Caco-2 (cell line): ENCODE measurements at regions not wholly inside any gene's neighbourhood (a gene's known extent, or its start where the extent isn't known, plus 50 kb on each side); places are given as distances from the start of the nearest gene placed in this dataset.

Experiments
- BruUV-seq: library from RNA; stranded (reverse); fragments of 400-500 nt; replicated peaks from 2 replicates; lab custom pipeline; 2021; lab: Mats Ljungman, UMichigan
- CTCF ChIA-PET: fragments of 300-600 bp; sonication (Branson Sonifier 250); formaldehyde crosslinking; loops from one replicate; lab custom pipeline; 2022; ENCODE audit warnings: antibody characterized with exemption; lab: Charles Lee
- POLR2A ChIA-PET: fragments of 300-600 bp; sonication (Branson Sonifier 250); formaldehyde crosslinking; loops from one replicate; lab custom pipeline; 2022; ENCODE audit warnings: antibody characterized with exemption; lab: Charles Lee
- DNase-seq, 2 experiments: peaks; one replicate each; pipeline versions ENCODE4 v3.0.0 to v3.0.0-alpha.2; 2020 to 2022
- H3K27me3 ChIP-seq: replicated peaks from 2 replicates; pipeline ENCODE4 v1.6.0; 2011; ENCODE audit warnings: low read length; ENCODE audit not compliant: control insufficient read depth, insufficient read depth
- H3K36me3 ChIP-seq: 2 replicates; pipeline ENCODE4 v1.5.1; 2011; ENCODE audit warnings: low read length; ENCODE audit not compliant: control insufficient read depth, insufficient read depth
- H3K4me1 ChIP-seq: fragments of 250-450 bp; sonication (Bioruptor Pico); 2 replicates; pipeline ENCODE4 v1.5.1; 2020; ENCODE audit warnings: mild to moderate bottlenecking
- H3K4me3 ChIP-seq: 2 replicates; pipeline ENCODE4 v1.5.1; 2011; ENCODE audit warnings: low read depth, mild to moderate bottlenecking, control low read depth, low read length
- H3K9me3 ChIP-seq: fragments of 250-450 bp; sonication (Bioruptor Pico); 2 replicates; pipeline ENCODE4 v1.5.1; 2020; ENCODE audit warnings: mild to moderate bottlenecking, moderate library complexity
- H3K27ac Mint-ChIP-seq: one replicate; pipeline ENCODE4 v1.8.0; 2022; ENCODE audit warnings: mixed read lengths; ENCODE audit not compliant: unreplicated experiment
- H3K27me3 Mint-ChIP-seq: one replicate; pipeline ENCODE4 v1.8.0; 2022; ENCODE audit warnings: mixed read lengths; ENCODE audit not compliant: insufficient read depth, unreplicated experiment
- H3K36me3 Mint-ChIP-seq: one replicate; pipeline ENCODE4 v1.8.0; 2022; ENCODE audit warnings: mild to moderate bottlenecking, mixed read lengths; ENCODE audit not compliant: insufficient read depth, unreplicated experiment
- H3K4me1 Mint-ChIP-seq: one replicate; pipeline ENCODE4 v1.8.0; 2022; ENCODE audit warnings: low read depth, mixed read lengths; ENCODE audit not compliant: unreplicated experiment
- H3K4me3 Mint-ChIP-seq: one replicate; pipeline ENCODE4 v1.8.0; 2022; ENCODE audit warnings: mild to moderate bottlenecking, moderate library complexity, mixed read lengths; ENCODE audit not compliant: unreplicated experiment
- H3K9me3 Mint-ChIP-seq: one replicate; pipeline ENCODE4 v1.8.0; 2022; ENCODE audit warnings: mixed read lengths; ENCODE audit not compliant: unreplicated experiment
- CTCF ChIP-seq, 2 experiments: fragments of 200-600 bp in 1 of 2; IDR thresholded peaks; 1 replicate in 1 of 2; 2 replicates in 1 of 2; pipeline versions ENCODE4 v1.5.1 to v1.8.0; 2011 to 2022; ENCODE audit warnings: antibody characterized with exemption in 1 of 2, control low read depth in 1 of 2, inconsistent platforms in 1 of 2, low read depth in 1 of 2, low read length in 1 of 2, mild to moderate bottlenecking in 1 of 2, moderate library complexity in 1 of 2; ENCODE audit not compliant: insufficient read depth in 1 of 2, severe bottlenecking in 1 of 2, unreplicated experiment in 1 of 2
- intact Hi-C: fragments of 100-400 bp; cut with micrococcal nuclease; formaldehyde crosslinking; loops from one replicate; pipeline ENCODE4 v1.10.0; 2022; ENCODE audit not compliant: unreplicated experiment

- no peaks in the 10 kb centered on the region for H3K27me3 Mint-ChIP-seq
- POLR2A ChIA-PET: no interaction called here
Measured at GRCh38 chr4:83981156-83981555, 445.2 kb downstream of the GPAT3 start.

GRCh38 chr4:83979773-83980172 is 443.9 kb downstream of the GPAT3 start:
- no peaks in the 10 kb centered on the region for H3K36me3 Mint-ChIP-seq
- ChIA-PET POLR2A (no interaction called here), CTCF (no interaction called here)
- no peaks in the 10 kb centered on the region for H3K4me1 Mint-ChIP-seq
- no TSS peak for BruUV-seq
- Histone ChIP-seq H3K4me1 (no peaks in the 10 kb centered on the region), H3K27me3 (no peaks in the 10 kb centered on the region), H3K36me3 (no peaks in the 10 kb centered on the region), H3K9me3 (no peaks in the 10 kb centered on the region), H3K4me3 (no peak overlapping the region)
- TF ChIP-seq CTCF (IDR thresholded peaks at IDR 0.05; ENCODE audit: insufficient read depth in 1 of 2, low read depth in 1 of 2, low read length in 1 of 2, severe bottlenecking in 1 of 2, unreplicated experiment in 1 of 2): no peak
- H3K4me3 Mint-ChIP-seq: no peak overlapping the region
- no peak for DNase-seq
- H3K27me3 Mint-ChIP-seq: no peaks in the 10 kb centered on the region
- no peaks in the 10 kb centered on the region for H3K9me3 Mint-ChIP-seq
- intact Hi-C loops: no loop called here
- H3K27ac Mint-ChIP-seq: no peak overlapping the region

More at GRCh38 chr4:83981156-83981555, 445.2 kb downstream of the GPAT3 start:
- Histone ChIP-seq H3K4me3 (no peak overlapping the region), H3K4me1 (no peaks in the 10 kb centered on the region), H3K27me3 (no peaks in the 10 kb centered on the region), H3K9me3 (no peaks in the 10 kb centered on the region), H3K36me3 (no peaks in the 10 kb centered on the region)
- Mint-ChIP-seq H3K36me3 (no peaks in the 10 kb centered on the region), H3K9me3 (no peaks in the 10 kb centered on the region), H3K4me3 (no peak overlapping the region), H3K4me1 (no peaks in the 10 kb centered on the region), H3K27ac (no peak overlapping the region)
- no TSS peak for BruUV-seq
- DNase-seq: no peak
- no peak for TF ChIP-seq CTCF (IDR thresholded peaks at IDR 0.05; ENCODE audit: insufficient read depth in 1 of 2, low read depth in 1 of 2, low read length in 1 of 2, severe bottlenecking in 1 of 2, unreplicated experiment in 1 of 2)
- CTCF ChIA-PET: no interaction called here
- intact Hi-C loops: no loop called here

GRCh38 chr4:83974111-83974780 is 438.3 kb downstream of the GPAT3 start:
- H3K9me3 Mint-ChIP-seq: no peaks in the 10 kb centered on the region
- no peak overlapping the region for H3K27ac Mint-ChIP-seq
- no peaks in the 10 kb centered on the region for H3K27me3 Mint-ChIP-seq
- H3K9me3 ChIP-seq: no peaks in the 10 kb centered on the region
- TF ChIP-seq CTCF (IDR thresholded peaks at IDR 0.05; ENCODE audit: insufficient read depth in 1 of 2, low read depth in 1 of 2, low read length in 1 of 2, severe bottlenecking in 1 of 2, unreplicated experiment in 1 of 2): no peak
- H3K4me3 Mint-ChIP-seq: no peak overlapping the region
- ChIA-PET CTCF (no interaction called here), POLR2A (no interaction called here)
- H3K36me3 ChIP-seq: no peaks in the 10 kb centered on the region
- no peaks in the 10 kb centered on the region for H3K27me3 ChIP-seq
- H3K4me3 ChIP-seq: no peak overlapping the region
- BruUV-seq: no TSS peak
- intact Hi-C loops: no loop called here
- H3K4me1 ChIP-seq: no peaks in the 10 kb centered on the region
- no peaks in the 10 kb centered on the region for H3K36me3 Mint-ChIP-seq
- H3K4me1 Mint-ChIP-seq: no peaks in the 10 kb centered on the region
- no peak for DNase-seq
